Choroid plexus epithelial cell (primary cell): ENCODE measurements at regions not wholly inside any gene's neighbourhood (a gene's known extent, or its start where the extent isn't known, plus 50 kb on each side); places are given as distances from the start of the nearest gene placed in this dataset.
"Not testable (repeated sequence)": the region's sequence is repeated elsewhere in the genome, so short reads cannot be mapped to it uniquely, and the experiment has no call there.

Experiments used
- DNase-seq: peaks from one replicate; pipeline ENCODE4 v3.0.0-alpha.2; 2010; ENCODE audit warnings: low read depth
- H3K4me3 ChIP-seq: 2 replicates; pipeline ENCODE4 v1.5.1; 2011; ENCODE audit warnings: low read depth, mild to moderate bottlenecking, control low read depth, low read length, moderate library complexity
- CTCF ChIP-seq: conservative IDR thresholded peaks from 2 replicates; pipeline ENCODE4 v1.5.1; 2011; ENCODE audit warnings: low read depth, mild to moderate bottlenecking, control low read depth, inconsistent platforms, low read length, moderate library complexity

GRCh38 chr18:14959550-14959949 lies 211.6 kb downstream of the ANKRD30B start:
- no peak overlapping the region for H3K4me3 ChIP-seq
- TF ChIP-seq CTCF: no peak
- DNase-seq: no peak

GRCh38 chr18:14961991-14962390 lies 214.0 kb downstream of the ANKRD30B start:
- TF ChIP-seq CTCF: no peak
- H3K4me3 ChIP-seq: no peak overlapping the region
- no peak for DNase-seq

- DNase-seq: no peak
Measured at GRCh38 chr18:14962626-14963025, 214.7 kb downstream of the ANKRD30B start.

GRCh38 chr18:14963246-14963645 lies 215.3 kb downstream of the ANKRD30B start:
- TF ChIP-seq CTCF: no peak
- H3K4me3 ChIP-seq: no peak overlapping the region
- no peak for DNase-seq

More at GRCh38 chr18:14962626-14963025, 214.7 kb downstream of the ANKRD30B start:
- no peak overlapping the region for H3K4me3 ChIP-seq
- TF ChIP-seq CTCF: no peak

GRCh38 chr18:14964002-14964401 lies 216.0 kb downstream of the ANKRD30B start:
- H3K4me3 ChIP-seq: no peak overlapping the region
- DNase-seq: no peak
- no peak for TF ChIP-seq CTCF

GRCh38 chr18:14964406-14964805 lies 216.4 kb downstream of the ANKRD30B start:
- no peak overlapping the region for H3K4me3 ChIP-seq
- TF ChIP-seq CTCF: no peak
- DNase-seq: no peak

GRCh38 chr18:14964976-14965375 lies 217.0 kb downstream of the ANKRD30B start:
- H3K4me3 ChIP-seq, DNase-seq: not testable (repeated sequence)

GRCh38 chr18:14965553-14965952 lies 217.6 kb downstream of the ANKRD30B start:
- no peak for TF ChIP-seq CTCF
- no peak overlapping the region for H3K4me3 ChIP-seq
- DNase-seq: no peak

GRCh38 chr18:14967246-14967645 lies 219.3 kb downstream of the ANKRD30B start:
- not testable (repeated sequence) for DNase-seq, H3K4me3 ChIP-seq
